Loucy (cell line): ENCODE measurements at regions not wholly inside any gene's neighbourhood (a gene's known extent, or its start where the extent isn't known, plus 50 kb on each side); places are given as distances from the start of the nearest gene placed in this dataset.

Experiments
- H2AFZ ChIP-seq: fragments of 200-600 bp; sonication (generic); 2 replicates; pipeline ENCODE4 v1.6.0; 2016; ENCODE audit warnings: antibody characterized with exemption, mild to moderate bottlenecking, low read length, moderate library complexity
- H3F3A ChIP-seq: fragments of 200-600 bp; 2 replicates; pipeline ENCODE4 v1.6.0; 2016; ENCODE audit warnings: antibody characterized with exemption, low read depth, mild to moderate bottlenecking
- H3K27me3 ChIP-seq: fragments of 200-600 bp; sonication (generic); 2 replicates; pipeline ENCODE4 v1.6.1; 2014; ENCODE audit warnings: low read length, mild to moderate bottlenecking; ENCODE audit not compliant: insufficient read depth, poor library complexity, severe bottlenecking
- H3K36me3 ChIP-seq: fragments of 200-600 bp; sonication (generic); 2 replicates; pipeline ENCODE4 v1.6.1; 2016; ENCODE audit warnings: low read length; ENCODE audit not compliant: insufficient read depth
- H3K4me1 ChIP-seq: fragments of 200-600 bp; sonication (generic); 2 replicates; pipeline ENCODE4 v1.5.1; 2014; ENCODE audit warnings: low read length, mild to moderate bottlenecking; ENCODE audit not compliant: insufficient read depth, poor library complexity, severe bottlenecking
- H3K4me2 ChIP-seq: fragments of 200-600 bp; sonication (generic); 2 replicates; pipeline ENCODE4 v1.6.0; 2014; ENCODE audit warnings: antibody characterized with exemption, low read length, low read depth, mild to moderate bottlenecking; ENCODE audit not compliant: poor library complexity, severe bottlenecking
- H3K4me3 ChIP-seq: fragments of 200-600 bp; sonication (generic); 2 replicates; pipeline ENCODE4 v1.5.1; 2014; ENCODE audit warnings: low read length, mild to moderate bottlenecking, mixed read lengths; ENCODE audit not compliant: poor library complexity, severe bottlenecking
- H3K79me2 ChIP-seq: fragments of 200-600 bp; sonication (generic); 2 replicates; pipeline ENCODE4 v1.6.1; 2014; ENCODE audit warnings: low read length; ENCODE audit not compliant: insufficient read depth
- H3K9ac ChIP-seq: fragments of 200-600 bp; sonication (generic); 2 replicates; pipeline ENCODE4 v1.6.0; 2014; ENCODE audit warnings: mild to moderate bottlenecking, low read depth, low read length, moderate library complexity; ENCODE audit not compliant: poor library complexity, severe bottlenecking
- H3K9me2 ChIP-seq: fragments of 200-600 bp; sonication (generic); replicated peaks from 2 replicates; pipeline ENCODE4 v1.6.1; 2016; ENCODE audit warnings: low read depth, low read length, mixed read lengths
- H3K9me3 ChIP-seq: fragments of 200-600 bp; sonication (generic); 2 replicates; pipeline ENCODE4 v1.6.1; 2014; ENCODE audit warnings: mild to moderate bottlenecking, antibody characterized with exemption, low read length, low read depth; ENCODE audit not compliant: insufficient read depth
- H4K20me1 ChIP-seq: fragments of 200-600 bp; sonication (generic); 2 replicates; pipeline ENCODE4 v1.6.0; 2014; ENCODE audit warnings: antibody characterized with exemption, low read length, mild to moderate bottlenecking; ENCODE audit not compliant: insufficient read depth, poor library complexity, severe bottlenecking
- CTCF ChIP-seq: fragments of 200-600 bp; sonication (generic); conservative IDR thresholded peaks from 2 replicates; pipeline ENCODE4 v1.5.1; 2014; ENCODE audit warnings: mild to moderate bottlenecking, antibody characterized with exemption, low read length
- EZH2phosphoT487 ChIP-seq: fragments of 200-600 bp; IDR thresholded peaks from 2 replicates; pipeline ENCODE4 v1.6.1; 2018; ENCODE audit warnings: antibody characterized with exemption, mild to moderate bottlenecking, moderate library complexity, borderline replicate concordance

- H3K9me3 ChIP-seq, result no peaks in the 10 kb centered on the region
- H4K20me1 ChIP-seq, result no peaks in the 10 kb centered on the region
- no peak overlapping the region for H3K4me2 ChIP-seq
- no peak overlapping the region for H2AFZ ChIP-seq
- H3F3A ChIP-seq, result no peaks in the 10 kb centered on the region
- peaks cover 7% of the 10 kb centered on the region for H3K4me1 ChIP-seq
- no peak for TF ChIP-seq CTCF
- TF ChIP-seq EZH2phosphoT487, result no peak
- no peak overlapping the region for H3K4me3 ChIP-seq
- H3K36me3 ChIP-seq, result no peaks in the 10 kb centered on the region
- no peaks in the 10 kb centered on the region for H3K27me3 ChIP-seq
- no peaks in the 10 kb centered on the region for H3K9me2 ChIP-seq
- H3K79me2 ChIP-seq, result no peaks in the 10 kb centered on the region
- no peak overlapping the region for H3K9ac ChIP-seq
Observed at GRCh38 chr6:40844246-40844645, 194.8 kb downstream of the UNC5CL start.

- Histone ChIP-seq H3K4me1 (peaks cover 12% of the 10 kb centered on the region), H3K4me3 (no peak overlapping the region), H3K4me2 (no peak overlapping the region), H3K9me2 (no peaks in the 10 kb centered on the region), H3K36me3 (no peaks in the 10 kb centered on the region), H3F3A (no peaks in the 10 kb centered on the region), H3K9ac (no peak overlapping the region), H3K9me3 (no peaks in the 10 kb centered on the region), H4K20me1 (no peaks in the 10 kb centered on the region), H3K79me2 (no peaks in the 10 kb centered on the region), H3K27me3 (no peaks in the 10 kb centered on the region), H2AFZ (no peak overlapping the region)
- TF ChIP-seq CTCF, result no peak
- TF ChIP-seq EZH2phosphoT487, result no peak
Observed at GRCh38 chr6:40841721-40842120, 197.3 kb downstream of the UNC5CL start.

- no peak overlapping the region for H3K4me2 ChIP-seq
- no peaks in the 10 kb centered on the region for H3K79me2 ChIP-seq
- no peak overlapping the region for H3K9ac ChIP-seq
- no peaks in the 10 kb centered on the region for H3K9me3 ChIP-seq
- H4K20me1 ChIP-seq, result no peaks in the 10 kb centered on the region
- no peak overlapping the region for H3K4me3 ChIP-seq
- no peaks in the 10 kb centered on the region for H3K9me2 ChIP-seq
- no peaks in the 10 kb centered on the region for H3K27me3 ChIP-seq
- H3K36me3 ChIP-seq, result no peaks in the 10 kb centered on the region
- no peak overlapping the region for H2AFZ ChIP-seq
- no peaks in the 10 kb centered on the region for H3F3A ChIP-seq
- TF ChIP-seq CTCF, result no peak
- no peaks in the 10 kb centered on the region for H3K4me1 ChIP-seq
Observed at GRCh38 chr6:40832691-40833090, 206.3 kb downstream of the UNC5CL start.
